GM23338 (cell line): ENCODE measurements at regions not wholly inside any gene's neighbourhood (a gene's known extent, or its start where the extent isn't known, plus 50 kb on each side); places are given as distances from the start of the nearest gene placed in this dataset.

ENCODE experiments used
- ATAC-seq: fragments of 200-7000 bp; cut with Tn5 transposase; 3 replicates; pipeline ENCODE4 v1.9.1; 2020
- DNase-seq: peaks from one replicate; pipeline ENCODE4 v3.0.0-alpha.2; 2015; ENCODE audit warnings: low spot score
- H2AFZ ChIP-seq: fragments of 200-600 bp; sonication (generic); 2 replicates; pipeline ENCODE4 v1.8.0; 2016; ENCODE audit warnings: antibody characterized with exemption, mild to moderate bottlenecking, moderate library complexity
- H3F3A ChIP-seq: fragments of 200-600 bp; sonication (generic); replicated peaks from 2 replicates; pipeline ENCODE4 v1.8.0; 2017; ENCODE audit warnings: antibody characterized with exemption, mixed run types, low read depth
- H3K27ac ChIP-seq: fragments of 200-600 bp; sonication (generic); 2 replicates; pipeline ENCODE4 v1.6.1; 2016; ENCODE audit warnings: low read depth
- H3K27me3 ChIP-seq: fragments of 200-600 bp; sonication (generic); 2 replicates; pipeline ENCODE4 v1.8.0; 2016; ENCODE audit warnings: mild to moderate bottlenecking, mixed run types, moderate library complexity; ENCODE audit not compliant: insufficient read depth
- H3K36me3 ChIP-seq: fragments of 200-600 bp; sonication (generic); 2 replicates; pipeline ENCODE4 v1.8.0; 2016; ENCODE audit warnings: mild to moderate bottlenecking; ENCODE audit not compliant: insufficient read depth
- H3K4me1 ChIP-seq: fragments of 200-600 bp; sonication (generic); 2 replicates; pipeline ENCODE4 v1.8.0; 2016; ENCODE audit warnings: mild to moderate bottlenecking, moderate library complexity; ENCODE audit not compliant: insufficient read depth
- H3K4me2 ChIP-seq: fragments of 200-600 bp; sonication (generic); 2 replicates; pipeline ENCODE4 v1.7.1; 2017; ENCODE audit warnings: mixed run types
- H3K4me3 ChIP-seq: fragments of 200-600 bp; sonication (generic); 2 replicates; pipeline ENCODE4 v1.6.1; 2016; ENCODE audit warnings: mixed run types
- H3K79me2 ChIP-seq: fragments of 200-600 bp; sonication (generic); replicated peaks from 2 replicates; pipeline ENCODE4 v1.8.0; 2017; ENCODE audit warnings: mild to moderate bottlenecking; ENCODE audit not compliant: insufficient read depth
- H3K9me2 ChIP-seq: fragments of 200-600 bp; sonication (generic); 2 replicates; pipeline ENCODE4 v1.8.0; 2017; ENCODE audit not compliant: insufficient read depth
- H4K20me1 ChIP-seq: fragments of 200-600 bp; sonication (generic); replicated peaks from 2 replicates; pipeline ENCODE4 v1.8.0; 2017; ENCODE audit warnings: mild to moderate bottlenecking; ENCODE audit not compliant: insufficient read depth
- H3K27ac Mint-ChIP-seq: 2 replicates; pipeline ENCODE4 v1.8.0; 2020; ENCODE audit warnings: inconsistent platforms, mild to moderate bottlenecking, moderate library complexity, mixed read lengths
- H3K27me3 Mint-ChIP-seq: 3 replicates; pipeline ENCODE4 v1.8.0; 2022; ENCODE audit warnings: low read depth, mild to moderate bottlenecking, moderate library complexity, mixed read lengths, inconsistent platforms; ENCODE audit not compliant: insufficient read depth, poor library complexity
- H3K36me3 Mint-ChIP-seq: 3 replicates; pipeline ENCODE4 v1.8.0; 2021; ENCODE audit warnings: low read depth, mild to moderate bottlenecking, inconsistent platforms, moderate library complexity, mixed read lengths
- H3K4me1 Mint-ChIP-seq: 3 replicates; pipeline ENCODE4 v1.8.0; 2020; ENCODE audit warnings: mild to moderate bottlenecking, inconsistent platforms, mixed read lengths
- H3K4me3 Mint-ChIP-seq: 3 replicates; pipeline ENCODE4 v1.8.0; 2021; ENCODE audit warnings: moderate library complexity, mild to moderate bottlenecking, inconsistent platforms, mixed read lengths
- H3K9me3 Mint-ChIP-seq: 3 replicates; pipeline ENCODE4 v1.8.0; 2020; ENCODE audit warnings: moderate library complexity, mild to moderate bottlenecking, inconsistent platforms, mixed read lengths
- CREB1 ChIP-seq: fragments of 250-450 bp; sonication (Bioruptor Pico); IDR thresholded peaks from 2 replicates; pipeline ENCODE4 v1.5.0; 2020; ENCODE audit warnings: low read depth, mild to moderate bottlenecking, moderate library complexity
- CTCF ChIP-seq, 2 experiments: fragments of 200-600 bp in 1 of 2; sonication (generic) in 1 of 2; conservative IDR thresholded peaks; 2 replicates each; pipeline versions ENCODE4 v1.5.1 to v1.6.1; 2016 to 2017; ENCODE audit warnings: antibody characterized with exemption in 2 of 2, low read depth in 2 of 2, mild to moderate bottlenecking in 2 of 2, moderate library complexity in 1 of 2
- NANOG ChIP-seq: IDR thresholded peaks from 2 replicates; pipeline ENCODE4 v1.6.1; 2016; ENCODE audit warnings: antibody characterized with exemption, borderline replicate concordance
- POLR2AphosphoS5 ChIP-seq: IDR thresholded peaks from 2 replicates; pipeline ENCODE4 v1.6.1; 2016; ENCODE audit warnings: antibody characterized with exemption, low read depth
- ZNF462 ChIP-seq: fragments of 250-450 bp; sonication (Bioruptor Pico); IDR thresholded peaks from 2 replicates; pipeline ENCODE4 v1.5.0; 2020; ENCODE audit warnings: mild to moderate bottlenecking, moderate library complexity

DNA sequence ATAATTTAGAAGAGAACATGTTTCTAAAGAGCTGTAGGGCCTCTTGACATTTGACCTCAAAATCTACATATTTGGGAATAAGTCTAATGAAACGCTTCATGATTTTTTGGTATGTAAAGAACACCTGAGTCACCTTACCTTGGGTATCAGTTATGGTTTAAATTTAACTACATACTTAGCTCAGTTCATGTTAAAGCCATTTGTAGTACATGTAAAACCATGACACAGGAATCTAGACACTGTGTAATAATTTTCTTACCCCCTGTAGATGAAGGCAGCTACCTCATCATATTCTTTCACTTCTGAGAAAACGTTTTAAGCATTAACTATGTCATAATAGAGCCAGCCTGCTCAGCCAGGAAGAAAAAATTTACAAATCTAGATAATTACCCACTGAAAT lies 105.8 kb upstream of the CPNE8 start:
- ATAC-seq = no peak
- Histone ChIP-seq H3F3A (no peaks in the 10 kb centered on the region), H3K4me2 (no peak overlapping the region), H4K20me1 (no peaks in the 10 kb centered on the region), H3K4me1 (0 out of 2 replicates have a peak, but pooled peaks cover 5% of the 10 kb centered on the region), H3K36me3 (no peaks in the 10 kb centered on the region), H3K27me3 (no peaks in the 10 kb centered on the region), H3K79me2 (no peaks in the 10 kb centered on the region), H3K9me2 (no peaks in the 10 kb centered on the region; the same call in 1 of the 2 replicates), H3K27ac (no peak overlapping the region), H3K4me3 (no peak overlapping the region), H2AFZ (no peak overlapping the region)
- DNase-seq = no peak
- TF ChIP-seq CTCF (conservative IDR thresholded peaks at IDR 0.05; ENCODE audit: low read depth in 2 of 2) (no peak), NANOG (no peak), CREB1 (CRISPR knock-in tag) (no peak), POLR2AphosphoS5 (no peak), ZNF462 (CRISPR knock-in tag) (no peak)
- Mint-ChIP-seq H3K4me1 (peaks cover 6% of the 10 kb centered on the region; the same call in 2 of the 3 replicates), H3K27me3 (no peaks in the 10 kb centered on the region), H3K9me3 (no peaks in the 10 kb centered on the region), H3K4me3 (no peak overlapping the region), H3K27ac (no peak overlapping the region), H3K36me3 (no peaks in the 10 kb centered on the region)
